Heart left ventricle (tissue), 16 donors: ENCODE measurements at regions not wholly inside any gene's neighbourhood (a gene's known extent, or its start where the extent isn't known, plus 50 kb on each side); places are given as distances from the start of the nearest gene placed in this dataset.

Experiments used
- ATAC-seq, 4 donors: fragments of 200-7000 bp; cut with Tn5 transposase; one replicate each; pipeline ENCODE4 v1.9.1; 2020 to 2022; ENCODE audit warnings: moderate library complexity in 4 of 4, mild to moderate bottlenecking in 3 of 4, moderate number of reproducible peaks in 1 of 4
- DNase-seq, 5 donors: peaks; one replicate each; pipeline ENCODE4 v3.0.0-alpha.2; 2020
- H3K27ac ChIP-seq, 12 donors: fragments of 200-600 bp; sonication (generic) in 4 of 12; one replicate each; pipeline versions ENCODE4 v1.5.0 to v1.8.0; 2016 to 2022; ENCODE audit warnings: mild to moderate bottlenecking in 2 of 12
- H3K27me3 ChIP-seq, 9 donors: fragments of 200-600 bp; sonication (generic) in 2 of 9; one replicate each; pipeline versions ENCODE4 v1.5.1 to v1.8.0; 2016 to 2022; ENCODE audit warnings: mild to moderate bottlenecking in 3 of 9
- H3K36me3 ChIP-seq, 9 donors: fragments of 200-600 bp; sonication (generic) in 2 of 9; one replicate each; pipeline versions ENCODE4 v1.5.0 to v1.8.0; 2018 to 2022; ENCODE audit warnings: mild to moderate bottlenecking in 2 of 9
- H3K4me1 ChIP-seq, 12 donors: fragments of 200-600 bp; sonication (generic) in 4 of 12; one replicate each; pipeline versions ENCODE4 v1.5.0 to v1.8.0; 2016 to 2022; ENCODE audit warnings: mild to moderate bottlenecking in 3 of 12
- H3K4me3 ChIP-seq, 12 donors: fragments of 200-600 bp; sonication (generic) in 4 of 12; one replicate each; pipeline versions ENCODE4 v1.5.0 to v1.8.0; 2017 to 2022; ENCODE audit warnings: mild to moderate bottlenecking in 9 of 12, moderate library complexity in 4 of 12
- H3K9me3 ChIP-seq, 12 donors: fragments of 200-600 bp; sonication (generic) in 4 of 12; one replicate each; pipeline versions ENCODE4 v1.5.0 to v1.8.0; 2016 to 2022; ENCODE audit warnings: mild to moderate bottlenecking in 1 of 12
- CTCF ChIP-seq, 12 donors: fragments of 200-600 bp; sonication (generic) in 4 of 12; IDR thresholded peaks; one replicate each; pipeline versions ENCODE4 v1.5.0 to v1.8.0; 2018 to 2022; ENCODE audit warnings: antibody characterized with exemption in 12 of 12, mild to moderate bottlenecking in 5 of 12
- POLR2A ChIP-seq, 2 donors: fragments of 450-650 bp; IDR thresholded peaks; one replicate each; pipeline ENCODE4 v1.6.1; 2017; ENCODE audit warnings: antibody characterized with exemption in 2 of 2, mild to moderate bottlenecking in 2 of 2, moderate library complexity in 2 of 2
- WGBS, 4 donors: extraction: QIAGEN DNeasy Blood & Tissue Kit in 2 of 4; methylation state at CpG; one replicate each; pipeline versions ENCODE4 v1.1.5 to v1.1.7; 2013 to 2018; 5-methylcytosine and 5-hydroxymethylcytosine counted together
- intact Hi-C, 10 donors: fragments of 100-400 bp; cut with DNase I; formaldehyde crosslinking; loops; one replicate each; pipeline versions ENCODE4 v1.11.1 to v1.14.2; 2022
- donor health status: ischemic (EF 13 %, LVEDD 7.1; RV severe dilation, severe dysfunction).
- donor health status: healthy with polysubstance abuse.
- donor health status: DM: no; HTN: yes; CAD: no.
- donor health status: DM: no; HTN: no; CAD: no.
- donor health status: ischemic (EF 25% LVEDD 6.9; RV normal size, moderate dysfunction).
- donor health status: ischemic (EF 25% LVEDD 5.7; RV mildly dilated, moderate dysfunction).
- donor health status: healthy.
- donor health status: DM: yes; HTN: yes; CAD: no.
- donor health status: ischemic (EF 35%, LVEDD 5.7; RV mildly dilated, moderate dysfunction).
- donor health status: nonischemic (EF 11% LVEDD 7.7; RV severe dilation, severe dysfunction).
- donor health status: DM: yes; HTN: yes; CAD: no.
- donor health status: PGD.
- donor health status: ischemic (EF 29% LVEDD 5.4; RV normal size, mild dysfunction).
- donor health status: nonischemic (EF 23%, LVEDD 6.1; RV moderate dilation, normal function).

GRCh38 chr5:167358868-167359492, 932.5 kb upstream of the WWC1 start:
- no peak overlapping the region for H3K4me3 ChIP-seq
- intact Hi-C loops = no loop called here
- ATAC-seq = no peak
- TF ChIP-seq CTCF (IDR thresholded peaks at IDR 0.05) (no peak), POLR2A (IDR thresholded peaks at IDR 0.05) (no peak)
- H3K36me3 ChIP-seq = no peaks in the 10 kb centered on the region
- H3K27me3 ChIP-seq = no peaks in the 10 kb centered on the region
- H3K9me3 ChIP-seq = peaks cover 0 to 20% (median 0%) of the 10 kb centered on the region in 12 donors
- no peaks in the 10 kb centered on the region for H3K4me1 ChIP-seq
- DNase-seq = no peak
- H3K27ac ChIP-seq = no peak overlapping the region
- 26 to 41% (median 27%) methylated on average over 6 of the region's 6 CpGs for WGBS, 4 donors

- Histone ChIP-seq H3K4me1 (no peaks in the 10 kb centered on the region), H3K4me3 (no peak overlapping the region), H3K9me3 (peaks cover 0 to 26% (median 4%) of the 10 kb centered on the region in 12 donors), H3K27me3 (no peaks in the 10 kb centered on the region), H3K27ac (no peak overlapping the region), H3K36me3 (no peaks in the 10 kb centered on the region)
- WGBS, 4 donors = 70 to 94% (median 72%) methylated on average over 1 of the region's 1 CpG
- no peak for DNase-seq
- no peak for TF ChIP-seq POLR2A (IDR thresholded peaks at IDR 0.05)
- TF ChIP-seq CTCF (IDR thresholded peaks at IDR 0.05) = no peak
- ATAC-seq = no peak
- intact Hi-C loops = no loop called here
Measured at GRCh38 chr5:167361795-167362194, 929.6 kb upstream of the WWC1 start.

- peaks cover 0 to 26% (median 4%) of the 10 kb centered on the region in 12 donors for H3K9me3 ChIP-seq
- DNase-seq (no peak), ATAC-seq (no peak)
- H3K4me3 ChIP-seq = no peak overlapping the region
- WGBS, 4 donors = 95 to 97% (median 96%) methylated on average over 2 of the region's 2 CpGs
- H3K36me3 ChIP-seq = no peaks in the 10 kb centered on the region
- no peak overlapping the region for H3K27ac ChIP-seq
- intact Hi-C loops = no loop called here
- H3K4me1 ChIP-seq = no peaks in the 10 kb centered on the region
- H3K27me3 ChIP-seq = no peaks in the 10 kb centered on the region
- TF ChIP-seq CTCF (IDR thresholded peaks at IDR 0.05) = no peak
- TF ChIP-seq POLR2A (IDR thresholded peaks at IDR 0.05) = no peak
Measured at GRCh38 chr5:167363065-167363464, 928.4 kb upstream of the WWC1 start.

- Histone ChIP-seq H3K36me3 (no peaks in the 10 kb centered on the region), H3K27me3 (no peaks in the 10 kb centered on the region), H3K4me1 (no peaks in the 10 kb centered on the region), H3K4me3 (no peak overlapping the region), H3K9me3 (no peaks in the 10 kb centered on the region), H3K27ac (no peak overlapping the region)
- ATAC-seq (no peak), DNase-seq (peak in 1 of 5 donors; percentile 5)
- TF ChIP-seq CTCF (IDR thresholded peaks at IDR 0.05) (no peak), POLR2A (IDR thresholded peaks at IDR 0.05) (no peak)
- 78 to 85% (median 82%) methylated on average over 17 of the region's 17 CpGs for WGBS, 4 donors
- intact Hi-C loops = no loop called here
Measured at GRCh38 chr5:167375125-167375524, 916.3 kb upstream of the WWC1 start.
